Fibroblast of lung (primary cell): ENCODE measurements at regions not wholly inside any gene's neighbourhood (a gene's known extent, or its start where the extent isn't known, plus 50 kb on each side); places are given as distances from the start of the nearest gene placed in this dataset.
"Not testable (repeated sequence)": the region's sequence is repeated elsewhere in the genome, so short reads cannot be mapped to it uniquely, and the experiment has no call there.

Experiments
- CTCF ChIP-seq, 2 donors: IDR thresholded peaks in 1 of 2; conservative IDR thresholded peaks in 1 of 2; 1 replicate in 1 of 2; 2 replicates in 1 of 2; pipeline ENCODE4 v1.5.1; 2011 to 2012; ENCODE audit warnings: low read length in 2 of 2, control low read depth in 1 of 2, inconsistent platforms in 1 of 2, low read depth in 1 of 2, mild to moderate bottlenecking in 1 of 2
- EZH2 ChIP-seq: IDR thresholded peaks from 2 replicates; pipeline ENCODE4 v1.5.1; 2012; ENCODE audit warnings: low read length, control low read depth, mild to moderate bottlenecking; ENCODE audit errors: missing control alignments

- TF ChIP-seq CTCF (conservative IDR thresholded peaks at IDR 0.05 in 1 of 2, IDR thresholded peaks at IDR 0.05 in 1 of 2; ENCODE audit: low read depth in 1 of 2, low read length in 2 of 2); EZH2: not testable (repeated sequence)
Observed at GRCh38 chr2:57707794-57708193, 338.8 kb upstream of the VRK2 start.
